Uterus (tissue), 3 donors: ENCODE measurements at regions not wholly inside any gene's neighbourhood (a gene's known extent, or its start where the extent isn't known, plus 50 kb on each side); places are given as distances from the start of the nearest gene placed in this dataset.

Source experiments
- DNase-seq, 2 donors: peaks; one replicate each; pipeline ENCODE4 v3.0.0-alpha.2; 2019 to 2020
- H3K27ac ChIP-seq, 2 donors: fragments of 200-600 bp; sonication (generic); 1 replicate in 1 of 2; 2 replicates in 1 of 2; pipeline ENCODE4 v1.5.1; 2016 to 2018
- H3K27me3 ChIP-seq, 2 donors: fragments of 200-600 bp; sonication (generic); one replicate each; pipeline ENCODE4 v1.5.1; 2018 to 2019; ENCODE audit warnings: control low read depth in 1 of 2
- H3K36me3 ChIP-seq, 2 donors: fragments of 200-600 bp; sonication (generic); one replicate each; pipeline ENCODE4 v1.5.1; 2019; ENCODE audit warnings: control low read depth in 1 of 2
- H3K4me1 ChIP-seq, 2 donors: fragments of 200-600 bp; sonication (generic); one replicate each; pipeline ENCODE4 v1.5.1; 2018 to 2019; ENCODE audit warnings: control low read depth in 1 of 2
- H3K4me3 ChIP-seq, 2 donors: fragments of 200-600 bp; sonication (generic); 1 replicate in 1 of 2; 2 replicates in 1 of 2; pipeline ENCODE4 v1.5.1; 2018 to 2019; ENCODE audit warnings: mild to moderate bottlenecking in 1 of 2
- H3K9me3 ChIP-seq, 2 donors: fragments of 200-600 bp; sonication (generic); one replicate each; pipeline ENCODE4 v1.5.1; 2019; ENCODE audit warnings: control low read depth in 1 of 2
- CTCF ChIP-seq, 4 experiments: fragments of 200-600 bp in 2 of 4; fragments of 450-650 bp in 2 of 4; sonication (generic) in 2 of 4; IDR thresholded peaks; one replicate each; pipeline ENCODE4 v1.5.1; 2016 to 2019; ENCODE audit warnings: antibody characterized with exemption in 4 of 4, mild to moderate bottlenecking in 2 of 4, moderate library complexity in 1 of 4
- POLR2A ChIP-seq, 2 donors: fragments of 450-650 bp; IDR thresholded peaks; one replicate each; pipeline ENCODE4 v1.6.1; 2016; ENCODE audit warnings: antibody characterized with exemption in 2 of 2, mild to moderate bottlenecking in 1 of 2, moderate library complexity in 1 of 2
- intact Hi-C: fragments of 100-400 bp; cut with DNase I; formaldehyde crosslinking; loops from one replicate; pipeline ENCODE4 v1.15.1; 2023; ENCODE audit warnings: low total_unique reads
- donor health status: DM: yes; HTN: yes; CAD: no.

DNA sequence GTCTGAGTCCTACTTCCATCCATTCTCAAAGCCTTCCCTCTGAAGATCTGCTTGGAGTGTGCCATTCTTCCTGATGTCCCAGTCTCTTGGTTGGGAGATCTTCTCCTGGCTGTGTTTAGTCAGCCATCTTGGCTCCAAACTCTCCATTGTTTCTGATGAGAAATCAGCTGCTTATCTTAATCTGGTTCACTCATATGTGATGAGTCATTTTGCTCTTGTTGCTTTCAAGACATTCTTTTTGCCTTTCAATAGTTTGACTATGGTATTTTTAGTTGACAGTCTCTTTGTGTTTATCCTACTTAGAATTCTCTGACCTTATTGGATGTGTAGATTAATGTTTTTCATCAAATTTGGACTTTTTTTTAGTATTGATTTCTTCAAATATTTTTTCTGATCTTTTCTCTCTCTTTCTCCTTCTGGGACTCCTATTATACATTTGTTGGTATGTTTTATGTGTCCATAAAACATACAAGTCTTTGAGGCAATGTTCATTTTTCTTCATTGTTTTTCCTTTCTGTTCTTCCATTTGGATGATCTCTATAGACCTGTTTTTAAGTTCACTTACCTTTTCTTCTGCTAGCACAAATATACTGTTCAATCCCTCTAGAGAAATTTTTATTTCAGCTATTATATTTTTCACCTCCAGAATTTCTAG, 77.2 kb upstream of the CLPB start:
- no peak overlapping the region for H3K4me3 ChIP-seq
- intact Hi-C loops = no loop called here
- DNase-seq = no peak
- TF ChIP-seq POLR2A (IDR thresholded peaks at IDR 0.05) = no peak
- TF ChIP-seq CTCF (IDR thresholded peaks at IDR 0.05) = no peak
- H3K9me3 ChIP-seq = no peaks in the 10 kb centered on the region
- no peaks in the 10 kb centered on the region for H3K27me3 ChIP-seq
- no peaks in the 10 kb centered on the region for H3K36me3 ChIP-seq
- no peak overlapping the region for H3K27ac ChIP-seq
- no peaks in the 10 kb centered on the region for H3K4me1 ChIP-seq

DNA sequence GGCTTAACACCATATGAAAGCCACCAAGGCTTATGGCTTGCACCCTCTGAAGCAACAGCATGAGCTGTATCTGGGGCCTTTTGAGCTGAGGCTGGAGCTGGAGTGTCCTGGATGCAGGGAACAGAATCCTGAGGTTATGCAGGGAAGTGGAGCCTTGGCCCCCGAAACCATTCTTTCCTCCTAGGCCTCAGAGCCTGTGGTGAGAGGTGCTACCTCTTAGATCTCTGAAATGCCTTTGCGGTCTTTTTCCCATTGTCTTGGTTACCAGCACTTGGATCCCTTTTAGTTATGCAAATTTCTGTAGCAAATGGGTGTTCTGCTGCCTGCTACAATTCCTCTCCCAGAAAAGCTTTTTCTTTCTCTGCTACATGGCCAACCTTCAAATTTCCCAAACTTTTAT, 72.7 kb upstream of the CLPB start:
- intact Hi-C loops = no loop called here
- no peak for DNase-seq
- TF ChIP-seq POLR2A (IDR thresholded peaks at IDR 0.05) = no peak
- TF ChIP-seq CTCF (IDR thresholded peaks at IDR 0.05) = no peak
- Histone ChIP-seq H3K4me3 (no peak overlapping the region), H3K27me3 (no peaks in the 10 kb centered on the region), H3K27ac (no peak overlapping the region), H3K9me3 (no peaks in the 10 kb centered on the region), H3K4me1 (no peaks in the 10 kb centered on the region), H3K36me3 (no peaks in the 10 kb centered on the region)

GRCh38 chr11:72497731-72498130, 63.4 kb upstream of the CLPB start:
- no peaks in the 10 kb centered on the region for H3K4me1 ChIP-seq
- no peak overlapping the region for H3K27ac ChIP-seq
- H3K9me3 ChIP-seq = no peaks in the 10 kb centered on the region
- no peak for DNase-seq
- no peaks in the 10 kb centered on the region for H3K36me3 ChIP-seq
- H3K4me3 ChIP-seq = no peak overlapping the region
- TF ChIP-seq POLR2A (IDR thresholded peaks at IDR 0.05) = no peak
- TF ChIP-seq CTCF (IDR thresholded peaks at IDR 0.05) = no peak
- intact Hi-C loops = no loop called here
- no peaks in the 10 kb centered on the region for H3K27me3 ChIP-seq

- Histone ChIP-seq H3K27me3 (no peaks in the 10 kb centered on the region), H3K4me3 (no peak overlapping the region), H3K4me1 (no peaks in the 10 kb centered on the region), H3K27ac (no peak overlapping the region), H3K9me3 (no peaks in the 10 kb centered on the region), H3K36me3 (no peaks in the 10 kb centered on the region)
- intact Hi-C loops = no loop called here
- no peak for DNase-seq
- TF ChIP-seq CTCF (IDR thresholded peaks at IDR 0.05) = no peak
- no peak for TF ChIP-seq POLR2A (IDR thresholded peaks at IDR 0.05)
These were observed 59.7 kb upstream of the CLPB start for GRCh38 chr11:72494109-72494429.

DNA sequence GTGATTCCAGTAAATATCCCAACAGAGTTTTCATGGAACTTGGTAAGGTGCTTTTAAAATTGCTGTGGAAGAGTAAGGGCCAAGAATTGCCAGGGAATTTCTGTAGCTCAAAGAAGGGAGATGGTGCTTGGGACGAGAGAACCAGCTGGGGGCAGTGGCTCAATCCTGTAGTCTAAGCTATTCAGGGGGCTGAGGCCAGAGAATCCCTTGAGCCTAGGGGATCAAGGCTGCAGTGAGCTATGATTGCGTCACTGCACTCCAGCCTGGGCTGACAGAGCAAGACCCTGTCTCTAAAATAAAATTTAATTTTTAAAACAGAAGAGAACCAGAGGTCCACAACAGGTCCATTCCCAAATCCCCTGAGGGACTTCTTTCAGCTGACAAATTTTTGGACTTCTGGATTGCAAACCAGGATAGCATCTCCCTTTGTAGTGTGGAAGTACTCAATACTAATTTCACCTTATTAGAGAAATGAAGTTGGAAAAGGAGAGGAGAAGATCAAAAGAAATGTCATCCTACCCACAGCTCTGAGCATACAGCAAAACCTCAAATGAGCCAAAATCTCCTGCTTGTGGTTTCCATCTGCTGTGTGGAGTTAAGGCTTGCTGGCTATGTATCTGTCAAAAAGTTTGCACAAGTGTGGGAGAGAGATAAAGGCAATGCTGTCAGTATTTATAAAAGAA, 59.2 kb upstream of the CLPB start:
- H3K27ac ChIP-seq = no peak overlapping the region
- intact Hi-C loops = no loop called here
- no peak for DNase-seq
- TF ChIP-seq CTCF (IDR thresholded peaks at IDR 0.05) (no peak), POLR2A (IDR thresholded peaks at IDR 0.05) (no peak)
- peaks cover 0 to 2% of the 10 kb centered on the region in 2 donors for H3K27me3 ChIP-seq
- H3K4me3 ChIP-seq = no peak overlapping the region
- no peaks in the 10 kb centered on the region for H3K4me1 ChIP-seq
- no peaks in the 10 kb centered on the region for H3K9me3 ChIP-seq
- H3K36me3 ChIP-seq = no peaks in the 10 kb centered on the region
